Stomach smooth muscle (tissue), 2 donors: ENCODE measurements at regions not wholly inside any gene's neighbourhood (a gene's known extent, or its start where the extent isn't known, plus 50 kb on each side); places are given as distances from the start of the nearest gene placed in this dataset.

Experiments
- H3K27ac ChIP-seq: one replicate; pipeline ENCODE4 v1.7.0; 2013; ENCODE audit warnings: mild to moderate bottlenecking, low read length, inconsistent platforms
- H3K27me3 ChIP-seq, 2 donors: one replicate each; pipeline ENCODE4 v1.7.0; 2013; ENCODE audit warnings: low read length in 2 of 2; ENCODE audit not compliant: insufficient read depth in 2 of 2, control insufficient read depth in 1 of 2
- H3K36me3 ChIP-seq, 2 donors: one replicate each; pipeline ENCODE4 v1.7.0; 2013; ENCODE audit warnings: low read length in 2 of 2; ENCODE audit not compliant: control insufficient read depth in 2 of 2, insufficient read depth in 2 of 2
- H3K4me1 ChIP-seq: one replicate; pipeline ENCODE4 v1.7.0; 2013; ENCODE audit warnings: low read length; ENCODE audit not compliant: control insufficient read depth, insufficient read depth
- H3K4me3 ChIP-seq, 2 donors: one replicate each; pipeline ENCODE4 v1.7.0; 2013; ENCODE audit warnings: low read length in 2 of 2
- H3K9ac ChIP-seq, 2 donors: one replicate each; pipeline ENCODE4 v1.7.0; 2013; ENCODE audit warnings: low read length in 2 of 2, mild to moderate bottlenecking in 1 of 2
- H3K9me3 ChIP-seq, 2 donors: one replicate each; pipeline ENCODE4 v1.7.0; 2013; ENCODE audit warnings: low read length in 2 of 2; ENCODE audit not compliant: control insufficient read depth in 2 of 2
- donor health status: healthy.
- donor health status: Pancreatic carcinoma.

- Histone ChIP-seq H3K9me3 (no peaks in the 10 kb centered on the region), H3K9ac (no peak overlapping the region), H3K27ac (no peak overlapping the region), H3K4me1 (no peaks in the 10 kb centered on the region), H3K4me3 (no peak overlapping the region), H3K27me3 (no peaks in the 10 kb centered on the region), H3K36me3 (no peaks in the 10 kb centered on the region)
Observed at GRCh38 chr12:91616416-91616815, 433.8 kb upstream of the DCN start.

GRCh38 chr12:91613223-91613779, 430.7 kb upstream of the DCN start:
- H3K27ac ChIP-seq, result no peak overlapping the region

GRCh38 chr12:91610561-91610960, 427.9 kb upstream of the DCN start:
- H3K9ac ChIP-seq, result no peak overlapping the region
- no peaks in the 10 kb centered on the region for H3K4me1 ChIP-seq
- H3K4me3 ChIP-seq, result no peak overlapping the region
- H3K27me3 ChIP-seq, result no peaks in the 10 kb centered on the region
- no peaks in the 10 kb centered on the region for H3K36me3 ChIP-seq
- no peak overlapping the region for H3K27ac ChIP-seq
- H3K9me3 ChIP-seq, result no peaks in the 10 kb centered on the region

More at GRCh38 chr12:91613223-91613779, 430.7 kb upstream of the DCN start:
- Histone ChIP-seq H3K9ac (no peak overlapping the region), H3K9me3 (no peaks in the 10 kb centered on the region), H3K4me3 (no peak overlapping the region), H3K36me3 (no peaks in the 10 kb centered on the region), H3K27me3 (no peaks in the 10 kb centered on the region), H3K4me1 (no peaks in the 10 kb centered on the region)

GRCh38 chr12:91609283-91609682, 426.7 kb upstream of the DCN start:
- no peaks in the 10 kb centered on the region for H3K36me3 ChIP-seq
- H3K4me1 ChIP-seq, result no peaks in the 10 kb centered on the region
- no peak overlapping the region for H3K4me3 ChIP-seq
- H3K9me3 ChIP-seq, result no peaks in the 10 kb centered on the region
- no peak overlapping the region for H3K27ac ChIP-seq
- H3K9ac ChIP-seq, result no peak overlapping the region
- no peaks in the 10 kb centered on the region for H3K27me3 ChIP-seq

GRCh38 chr12:91608542-91608941, 425.9 kb upstream of the DCN start:
- no peaks in the 10 kb centered on the region for H3K36me3 ChIP-seq

GRCh38 chr12:91606662-91607377, 424.2 kb upstream of the DCN start:
- H3K4me1 ChIP-seq, result no peaks in the 10 kb centered on the region
- no peaks in the 10 kb centered on the region for H3K36me3 ChIP-seq
- no peaks in the 10 kb centered on the region for H3K27me3 ChIP-seq
- no peak overlapping the region for H3K4me3 ChIP-seq
- no peaks in the 10 kb centered on the region for H3K9me3 ChIP-seq
- no peak overlapping the region for H3K9ac ChIP-seq
- H3K27ac ChIP-seq, result no peak overlapping the region

More at GRCh38 chr12:91608542-91608941, 425.9 kb upstream of the DCN start:
- Histone ChIP-seq H3K9me3 (no peaks in the 10 kb centered on the region), H3K9ac (no peak overlapping the region), H3K27ac (no peak overlapping the region), H3K4me3 (no peak overlapping the region), H3K4me1 (no peaks in the 10 kb centered on the region), H3K27me3 (no peaks in the 10 kb centered on the region)

GRCh38 chr12:91604897-91605296, 422.3 kb upstream of the DCN start:
- no peaks in the 10 kb centered on the region for H3K27me3 ChIP-seq

GRCh38 chr12:91603060-91603459, 420.4 kb upstream of the DCN start:
- H3K9me3 ChIP-seq, result no peaks in the 10 kb centered on the region
- no peak overlapping the region for H3K27ac ChIP-seq
- H3K27me3 ChIP-seq, result no peaks in the 10 kb centered on the region
- H3K9ac ChIP-seq, result no peak overlapping the region
- H3K36me3 ChIP-seq, result no peaks in the 10 kb centered on the region
- H3K4me1 ChIP-seq, result no peaks in the 10 kb centered on the region
- no peak overlapping the region for H3K4me3 ChIP-seq

More at GRCh38 chr12:91604897-91605296, 422.3 kb upstream of the DCN start:
- no peak overlapping the region for H3K9ac ChIP-seq
- H3K27ac ChIP-seq, result no peak overlapping the region
- H3K9me3 ChIP-seq, result no peaks in the 10 kb centered on the region
- H3K36me3 ChIP-seq, result no peaks in the 10 kb centered on the region
- no peaks in the 10 kb centered on the region for H3K4me1 ChIP-seq
- H3K4me3 ChIP-seq, result no peak overlapping the region

- Histone ChIP-seq H3K27me3 (no peaks in the 10 kb centered on the region), H3K4me1 (no peaks in the 10 kb centered on the region), H3K9ac (no peak overlapping the region), H3K4me3 (no peak overlapping the region), H3K36me3 (no peaks in the 10 kb centered on the region), H3K9me3 (no peaks in the 10 kb centered on the region), H3K27ac (no peak overlapping the region)
Observed at GRCh38 chr12:91601054-91601453, 418.4 kb upstream of the DCN start.

GRCh38 chr12:91594715-91595114, 412.1 kb upstream of the DCN start:
- Histone ChIP-seq H3K9ac (no peak overlapping the region), H3K9me3 (no peaks in the 10 kb centered on the region)

GRCh38 chr12:91591639-91591987, 409.0 kb upstream of the DCN start:
- Histone ChIP-seq H3K9ac (no peak overlapping the region), H3K27ac (no peak overlapping the region), H3K4me1 (no peaks in the 10 kb centered on the region), H3K9me3 (no peaks in the 10 kb centered on the region), H3K36me3 (no peaks in the 10 kb centered on the region), H3K4me3 (no peak overlapping the region), H3K27me3 (no peaks in the 10 kb centered on the region)

More at GRCh38 chr12:91594715-91595114, 412.1 kb upstream of the DCN start:
- Histone ChIP-seq H3K4me3 (no peak overlapping the region), H3K4me1 (no peaks in the 10 kb centered on the region), H3K27me3 (no peaks in the 10 kb centered on the region), H3K36me3 (no peaks in the 10 kb centered on the region), H3K27ac (no peak overlapping the region)
